NB4 (cell line): ENCODE measurements at regions not wholly inside any gene's neighbourhood (a gene's known extent, or its start where the extent isn't known, plus 50 kb on each side); places are given as distances from the start of the nearest gene placed in this dataset.

Source experiments
- MYC ChIP-seq: IDR thresholded peaks from 2 replicates; pipeline ENCODE4 v1.6.1; 2011; ENCODE audit warnings: low read depth, low read length
- POLR2A ChIP-seq: IDR thresholded peaks from 2 replicates; pipeline ENCODE4 v1.6.1; 2011; ENCODE audit warnings: mild to moderate bottlenecking; ENCODE audit not compliant: insufficient read length; ENCODE audit errors: extremely low read depth
- TF ChIP-seq, protein P1 (sequence below): IDR thresholded peaks from one replicate; pipeline ENCODE4 v1.5.1; 2012; ENCODE audit warnings: low read depth, low read length
- TF ChIP-seq, protein P2 (sequence below): IDR thresholded peaks from 2 replicates; pipeline ENCODE4 v1.6.1; 2011; ENCODE audit warnings: low read depth, low read length

DNA sequence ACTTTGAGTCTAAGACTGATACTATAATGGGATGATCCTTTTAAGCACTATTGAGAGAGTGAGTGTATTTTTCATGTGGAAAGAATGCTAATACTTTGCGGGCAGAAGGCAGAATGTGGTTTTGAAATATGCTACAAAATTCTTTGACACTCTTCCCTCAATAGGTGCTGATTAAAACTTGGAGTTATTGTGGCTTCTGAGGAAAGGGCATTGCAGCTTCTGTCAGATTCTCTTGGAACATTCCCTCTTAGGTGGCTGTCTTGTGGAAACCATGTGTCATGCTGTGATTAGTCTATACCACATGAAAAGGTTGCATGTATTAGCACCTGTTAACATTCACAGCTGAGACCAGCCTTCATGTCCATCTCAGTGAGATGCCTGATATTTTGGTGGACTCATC lies 547.0 kb downstream of the STIM2 start:
- TF ChIP-seq POLR2A, result no peak
- TF ChIP-seq, protein P1, sequence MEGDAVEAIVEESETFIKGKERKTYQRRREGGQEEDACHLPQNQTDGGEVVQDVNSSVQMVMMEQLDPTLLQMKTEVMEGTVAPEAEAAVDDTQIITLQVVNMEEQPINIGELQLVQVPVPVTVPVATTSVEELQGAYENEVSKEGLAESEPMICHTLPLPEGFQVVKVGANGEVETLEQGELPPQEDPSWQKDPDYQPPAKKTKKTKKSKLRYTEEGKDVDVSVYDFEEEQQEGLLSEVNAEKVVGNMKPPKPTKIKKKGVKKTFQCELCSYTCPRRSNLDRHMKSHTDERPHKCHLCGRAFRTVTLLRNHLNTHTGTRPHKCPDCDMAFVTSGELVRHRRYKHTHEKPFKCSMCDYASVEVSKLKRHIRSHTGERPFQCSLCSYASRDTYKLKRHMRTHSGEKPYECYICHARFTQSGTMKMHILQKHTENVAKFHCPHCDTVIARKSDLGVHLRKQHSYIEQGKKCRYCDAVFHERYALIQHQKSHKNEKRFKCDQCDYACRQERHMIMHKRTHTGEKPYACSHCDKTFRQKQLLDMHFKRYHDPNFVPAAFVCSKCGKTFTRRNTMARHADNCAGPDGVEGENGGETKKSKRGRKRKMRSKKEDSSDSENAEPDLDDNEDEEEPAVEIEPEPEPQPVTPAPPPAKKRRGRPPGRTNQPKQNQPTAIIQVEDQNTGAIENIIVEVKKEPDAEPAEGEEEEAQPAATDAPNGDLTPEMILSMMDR, result no peak
- TF ChIP-seq, protein P2, sequence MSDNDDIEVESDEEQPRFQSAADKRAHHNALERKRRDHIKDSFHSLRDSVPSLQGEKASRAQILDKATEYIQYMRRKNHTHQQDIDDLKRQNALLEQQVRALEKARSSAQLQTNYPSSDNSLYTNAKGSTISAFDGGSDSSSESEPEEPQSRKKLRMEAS, result no peak
- TF ChIP-seq MYC, result no peak
